NCI-H187 treated with DMSO at 0.1 percent for 48 hours (cell line): ENCODE measurements at regions not wholly inside any gene's neighbourhood (a gene's known extent, or its start where the extent isn't known, plus 50 kb on each side); places are given as distances from the start of the nearest gene placed in this dataset.

Experiments used
- DNase-seq: peaks from one replicate; lab custom pipeline; 2025; lab: John Stamatoyannopoulos, UW

- no peak for DNase-seq
These were observed 195.9 kb downstream of the TOMM20 start for GRCh38 chr1:234932511-234933430.

- DNase-seq: no peak
These were observed 196.5 kb downstream of the TOMM20 start for GRCh38 chr1:234932106-234932505.

GRCh38 chr1:234931404-234931973 is 197.1 kb downstream of the TOMM20 start:
- no peak for DNase-seq

- DNase-seq: no peak
These were observed 199.3 kb downstream of the TOMM20 start for GRCh38 chr1:234929369-234929768.

GRCh38 chr1:234928642-234929041 is 200.0 kb downstream of the TOMM20 start:
- no peak for DNase-seq

GRCh38 chr1:234927971-234928640 is 200.5 kb downstream of the TOMM20 start:
- no peak for DNase-seq

GRCh38 chr1:234927312-234927970 is 201.2 kb downstream of the TOMM20 start:
- DNase-seq: no peak

- DNase-seq: no peak
These were observed 201.9 kb downstream of the TOMM20 start for GRCh38 chr1:234926559-234927311.

- no peak for DNase-seq
These were observed 202.4 kb downstream of the TOMM20 start for GRCh38 chr1:234926264-234926558.

- no peak for DNase-seq
These were observed 203.0 kb downstream of the TOMM20 start for GRCh38 chr1:234925440-234926263.

GRCh38 chr1:234924450-234925355 is 203.9 kb downstream of the TOMM20 start:
- DNase-seq: no peak

- DNase-seq: no peak
These were observed 205.0 kb downstream of the TOMM20 start for GRCh38 chr1:234923626-234924025.

GRCh38 chr1:234922987-234923386 is 205.7 kb downstream of the TOMM20 start:
- DNase-seq: no peak

- no peak for DNase-seq
These were observed 207.2 kb downstream of the TOMM20 start for GRCh38 chr1:234921266-234922062.

- DNase-seq: no peak
These were observed 207.8 kb downstream of the TOMM20 start for GRCh38 chr1:234920843-234921140.

GRCh38 chr1:234920136-234920842 is 208.3 kb downstream of the TOMM20 start:
- no peak for DNase-seq

- no peak for DNase-seq
These were observed 209.5 kb downstream of the TOMM20 start for GRCh38 chr1:234918961-234919761.
